SK-N-SH treated with all-trans-retinoic acid at 6 μM for 48 hours (cell line): ENCODE measurements at regions not wholly inside any gene's neighbourhood (a gene's known extent, or its start where the extent isn't known, plus 50 kb on each side); places are given as distances from the start of the nearest gene placed in this dataset.
A peak's percentile ranks its signal among the peaks of the same experiment; 100 is the strongest.

Experiments
- ATAC-seq: fragments of 200-7000 bp; cut with Tn5 transposase; 3 replicates; pipeline ENCODE4 v1.9.1; 2020; ENCODE audit warnings: mild to moderate bottlenecking, moderate library complexity
- ARNTL ChIP-seq: fragments of 450-650 bp; formaldehyde crosslinking; IDR thresholded peaks from 2 replicates; pipeline ENCODE4 v1.5.0; 2020; ENCODE audit warnings: low read depth, mild to moderate bottlenecking, moderate library complexity, borderline replicate concordance
- CSDC2 ChIP-seq: fragments of 250-450 bp; sonication (Bioruptor Pico); IDR thresholded peaks from 2 replicates; pipeline ENCODE4 v1.5.0; 2020; ENCODE audit warnings: mild to moderate bottlenecking, moderate library complexity
- CSRNP3 ChIP-seq: fragments of 250-450 bp; sonication (Bioruptor Pico); IDR thresholded peaks from 2 replicates; pipeline ENCODE4 v1.5.1; 2021; ENCODE audit warnings: mild to moderate bottlenecking, moderate library complexity
- ESRRG ChIP-seq: fragments of 250-450 bp; sonication (Bioruptor Pico); IDR thresholded peaks from 2 replicates; pipeline ENCODE4 v1.6.1; 2021; ENCODE audit warnings: mild to moderate bottlenecking
- ISL1 ChIP-seq: fragments of 250-450 bp; sonication (Bioruptor Pico); IDR thresholded peaks from 2 replicates; pipeline ENCODE4 v2.1.2; 2022; ENCODE audit warnings: mild to moderate bottlenecking, moderate library complexity
- OSR1 ChIP-seq: fragments of 250-450 bp; sonication (Bioruptor Pico); IDR thresholded peaks from 2 replicates; pipeline ENCODE4 v1.8.0; 2022; ENCODE audit warnings: moderate library complexity, mild to moderate bottlenecking, inconsistent platforms
- PATZ1 ChIP-seq: fragments of 250-450 bp; sonication (Bioruptor Pico); IDR thresholded peaks from 2 replicates; pipeline ENCODE4 v1.8.0; 2020; ENCODE audit warnings: mild to moderate bottlenecking, moderate library complexity, borderline replicate concordance
- RARB ChIP-seq: fragments of 250-450 bp; sonication (Bioruptor Pico); IDR thresholded peaks from 2 replicates; pipeline ENCODE4 v1.8.0; 2021; ENCODE audit warnings: mild to moderate bottlenecking, moderate library complexity
- TCF4 ChIP-seq: fragments of 250-450 bp; sonication (Bioruptor Pico); IDR thresholded peaks from 2 replicates; pipeline ENCODE4 v1.8.0; 2021; ENCODE audit warnings: mild to moderate bottlenecking, moderate library complexity, borderline replicate concordance
- TOX ChIP-seq: fragments of 250-450 bp; sonication (Bioruptor Pico); IDR thresholded peaks from 2 replicates; pipeline ENCODE4 v1.8.0; 2021; ENCODE audit warnings: mild to moderate bottlenecking, moderate library complexity, borderline replicate concordance
- TSHZ2 ChIP-seq: fragments of 250-450 bp; sonication (Bioruptor Pico); IDR thresholded peaks from 2 replicates; pipeline ENCODE4 v1.5.0; 2020; ENCODE audit warnings: mild to moderate bottlenecking, moderate library complexity
- ZC3H10 ChIP-seq: fragments of 250-450 bp; sonication (Bioruptor Pico); IDR thresholded peaks from 2 replicates; pipeline ENCODE4 v1.5.1; 2021; ENCODE audit warnings: mild to moderate bottlenecking, moderate library complexity
- ZFP3 ChIP-seq: fragments of 250-450 bp; sonication (Bioruptor Pico); IDR thresholded peaks from 2 replicates; pipeline ENCODE4 v1.5.0; 2020; ENCODE audit warnings: mild to moderate bottlenecking, moderate library complexity
- ZFP30 ChIP-seq: fragments of 450-650 bp; formaldehyde crosslinking; IDR thresholded peaks from 2 replicates; pipeline ENCODE4 v1.5.0; 2022; ENCODE audit warnings: mild to moderate bottlenecking, moderate library complexity
- ZNF70 ChIP-seq: fragments of 450-650 bp; formaldehyde crosslinking; IDR thresholded peaks from 2 replicates; pipeline ENCODE4 v1.5.0; 2020; ENCODE audit warnings: mild to moderate bottlenecking, moderate library complexity
- TF ChIP-seq, protein P1 (sequence below): fragments of 250-450 bp; sonication (Bioruptor Pico); IDR thresholded peaks from 2 replicates; pipeline ENCODE4 v1.5.1; 2020; ENCODE audit warnings: low read depth, mild to moderate bottlenecking, moderate library complexity

DNA sequence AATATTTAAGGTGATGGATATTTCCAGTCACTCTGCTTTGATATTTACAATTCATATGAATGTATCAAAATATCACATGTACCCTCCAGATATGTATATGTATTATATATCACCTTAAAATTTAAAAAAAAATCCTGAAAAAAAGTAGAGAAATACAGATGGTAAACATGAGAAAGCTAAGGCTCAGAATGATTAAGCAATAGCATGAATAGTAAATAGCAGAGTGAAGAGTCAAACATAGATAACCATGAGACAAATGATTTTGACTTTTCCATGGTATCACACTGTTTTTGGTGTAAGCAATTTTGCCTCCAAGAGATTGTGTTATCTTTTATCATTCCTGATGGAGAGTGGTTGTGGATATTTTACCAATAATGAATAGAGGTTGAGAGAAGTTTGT, 868.8 kb downstream of the CDH11 start (continued):
- no peak for TF ChIP-seq CSRNP3 (CRISPR knock-in tag)
- no peak for TF ChIP-seq ISL1 (CRISPR knock-in tag)
- TF ChIP-seq TSHZ2 (CRISPR knock-in tag): no peak
- no peak for TF ChIP-seq ZFP3 (CRISPR knock-in tag)
- TF ChIP-seq ZC3H10 (CRISPR knock-in tag): no peak
- TF ChIP-seq CSDC2 (CRISPR knock-in tag): no peak
- TF ChIP-seq ESRRG (CRISPR knock-in tag): no peak
- TF ChIP-seq PATZ1 (CRISPR knock-in tag): no peak

GRCh38 chr16:64251742-64252141, 870.1 kb downstream of the CDH11 start:
- peak; percentile 16; the same call in 1 of the 3 replicates for ATAC-seq
- TF ChIP-seq TOX (CRISPR knock-in tag) (no peak), ZC3H10 (CRISPR knock-in tag) (no peak), TCF4 (no peak), RARB (CRISPR knock-in tag) (no peak), PATZ1 (CRISPR knock-in tag) (no peak), OSR1 (no peak), ESRRG (CRISPR knock-in tag) (no peak)
- TF ChIP-seq, protein P1, sequence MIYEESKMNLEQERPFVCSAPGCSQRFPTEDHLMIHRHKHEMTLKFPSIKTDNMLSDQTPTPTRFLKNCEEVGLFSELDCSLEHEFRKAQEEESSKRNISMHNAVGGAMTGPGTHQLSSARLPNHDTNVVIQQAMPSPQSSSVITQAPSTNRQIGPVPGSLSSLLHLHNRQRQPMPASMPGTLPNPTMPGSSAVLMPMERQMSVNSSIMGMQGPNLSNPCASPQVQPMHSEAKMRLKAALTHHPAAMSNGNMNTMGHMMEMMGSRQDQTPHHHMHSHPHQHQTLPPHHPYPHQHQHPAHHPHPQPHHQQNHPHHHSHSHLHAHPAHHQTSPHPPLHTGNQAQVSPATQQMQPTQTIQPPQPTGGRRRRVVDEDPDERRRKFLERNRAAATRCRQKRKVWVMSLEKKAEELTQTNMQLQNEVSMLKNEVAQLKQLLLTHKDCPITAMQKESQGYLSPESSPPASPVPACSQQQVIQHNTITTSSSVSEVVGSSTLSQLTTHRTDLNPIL (CRISPR knock-in tag): no peak
- TF ChIP-seq, all 23 proteins: peak for 0

GRCh38 chr16:64250866-64251265, 871.0 kb downstream of the CDH11 start:
- TF ChIP-seq ISL1 (CRISPR knock-in tag) (peak; percentile 41), TOX (CRISPR knock-in tag) (no peak)
- peak; percentile 87 for ATAC-seq

DNA sequence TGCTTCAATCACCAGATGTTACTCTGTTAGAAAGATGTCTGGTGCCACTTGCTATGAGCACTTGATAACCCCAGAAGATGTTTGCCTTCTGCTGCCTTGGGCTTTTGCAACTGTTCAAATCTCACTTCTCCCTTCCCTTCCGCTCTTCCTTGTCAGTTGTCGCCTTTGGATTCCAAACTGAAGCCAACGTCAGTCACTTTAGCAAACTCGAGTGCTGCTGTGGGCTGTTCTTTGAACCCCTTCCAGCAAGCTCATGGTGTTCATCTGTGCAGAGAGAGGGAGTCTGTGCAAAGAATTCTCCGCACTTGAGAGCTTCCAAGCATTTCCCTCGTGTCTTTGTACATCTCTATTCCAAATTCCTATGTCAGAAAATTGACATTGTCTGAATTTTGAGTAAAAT, 879.4 kb downstream of the CDH11 start:
- no peak for ATAC-seq
- TF ChIP-seq TCF4 (no peak), ZNF70 (CRISPR knock-in tag) (no peak), ISL1 (CRISPR knock-in tag) (no peak), ZFP30 (CRISPR knock-in tag) (no peak), PATZ1 (CRISPR knock-in tag) (no peak), ARNTL (CRISPR knock-in tag) (no peak), OSR1 (no peak)
- TF ChIP-seq, all 23 proteins: peak for 0
